T-helper 2 cell treated with Interferon-gamma antibody and Interleukin-4, amounts not matched to agents 5 μg/mL and 100 μg/mL, for 36 hours (primary cell): ENCODE measurements at regions not wholly inside any gene's neighbourhood (a gene's known extent, or its start where the extent isn't known, plus 50 kb on each side); places are given as distances from the start of the nearest gene placed in this dataset.

Experiments used
- DNase-seq: peaks from one replicate; pipeline ENCODE4 v3.0.0; 2021; ENCODE audit warnings: low spot score
- H3K27ac Mint-ChIP-seq: one replicate; pipeline ENCODE4 v1.8.0; 2021; ENCODE audit warnings: mild to moderate bottlenecking, mixed read lengths
- H3K27me3 Mint-ChIP-seq: one replicate; pipeline ENCODE4 v1.8.0; 2021; ENCODE audit warnings: low read depth, mixed read lengths
- H3K36me3 Mint-ChIP-seq: one replicate; pipeline ENCODE4 v1.8.0; 2021; ENCODE audit warnings: low read depth, mixed read lengths
- H3K4me1 Mint-ChIP-seq: one replicate; pipeline ENCODE4 v1.8.0; 2021; ENCODE audit warnings: low read depth, mixed read lengths
- H3K4me3 Mint-ChIP-seq: one replicate; pipeline ENCODE4 v1.8.0; 2022; ENCODE audit warnings: mild to moderate bottlenecking, moderate library complexity, mixed read lengths
- H3K9me3 Mint-ChIP-seq: one replicate; pipeline ENCODE4 v1.8.0; 2021; ENCODE audit warnings: mixed read lengths

DNA sequence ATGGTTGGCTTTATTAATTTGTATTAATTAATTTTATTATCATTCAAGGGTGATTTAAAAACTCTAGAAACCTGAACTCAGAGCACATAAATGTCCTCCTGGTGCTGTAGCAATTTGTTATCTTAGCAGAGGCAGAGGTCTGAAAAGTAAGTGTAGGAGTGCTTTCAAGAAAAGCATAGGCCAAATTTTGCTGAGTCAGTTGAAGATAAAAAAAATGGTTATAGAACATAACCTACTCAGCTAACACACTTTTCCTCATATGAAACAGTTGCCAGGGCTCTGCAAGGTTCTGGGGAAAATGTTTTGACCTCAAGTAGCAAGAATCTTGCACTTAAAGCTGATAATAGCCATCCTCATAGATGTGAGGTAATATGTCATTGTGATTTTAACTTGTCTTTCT lies 53.5 kb upstream of the CHODL start:
- H3K4me3 Mint-ChIP-seq, result no peak overlapping the region
- no peak for DNase-seq
- no peaks in the 10 kb centered on the region for H3K4me1 Mint-ChIP-seq
- no peaks in the 10 kb centered on the region for H3K36me3 Mint-ChIP-seq
- H3K27me3 Mint-ChIP-seq, result no peaks in the 10 kb centered on the region
- H3K9me3 Mint-ChIP-seq, result peaks cover 36% of the 10 kb centered on the region
- H3K27ac Mint-ChIP-seq, result no peak overlapping the region

DNA sequence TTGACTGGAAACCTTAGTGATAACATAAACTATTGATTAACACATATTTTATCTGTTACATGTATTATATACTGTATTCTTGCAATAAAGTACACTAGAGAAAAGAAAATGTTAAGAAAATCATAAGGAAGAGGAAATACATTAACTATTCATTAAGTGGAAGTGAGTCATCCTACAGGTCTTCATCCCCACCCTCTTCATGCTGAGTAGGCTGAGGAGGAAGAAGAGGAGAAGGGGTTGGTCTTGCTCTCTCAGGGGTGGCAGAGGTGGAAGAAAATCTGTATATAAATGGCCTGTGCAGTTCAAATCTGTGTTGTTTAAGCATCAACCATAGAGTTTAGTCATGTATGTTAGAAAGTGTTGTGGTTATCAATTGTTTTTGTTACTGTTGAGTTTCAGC lies 66.1 kb upstream of the CHODL start:
- DNase-seq, result no peak
- H3K27me3 Mint-ChIP-seq, result no peaks in the 10 kb centered on the region
- H3K27ac Mint-ChIP-seq, result no peak overlapping the region
- H3K4me3 Mint-ChIP-seq, result no peak overlapping the region
- H3K9me3 Mint-ChIP-seq, result peaks cover 15% of the 10 kb centered on the region
- no peaks in the 10 kb centered on the region for H3K36me3 Mint-ChIP-seq
- no peaks in the 10 kb centered on the region for H3K4me1 Mint-ChIP-seq

DNA sequence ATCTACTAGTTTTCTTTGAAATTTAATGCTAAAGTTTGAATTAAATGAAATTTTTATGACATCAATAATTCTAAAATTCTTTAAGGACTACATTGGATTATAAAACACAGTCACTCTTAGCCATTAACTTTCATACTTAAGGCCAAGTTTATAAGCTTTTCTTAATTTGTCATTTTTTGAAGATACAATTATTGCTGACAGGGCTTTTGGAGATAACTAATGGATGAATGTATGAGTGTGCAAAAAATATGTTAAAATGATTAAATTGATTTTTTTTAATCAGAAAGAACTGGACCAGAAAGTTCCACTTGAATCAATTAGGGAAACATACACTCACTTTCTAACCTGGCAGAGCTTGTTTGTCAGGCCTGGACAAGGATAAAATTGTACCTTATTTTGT lies 70.3 kb upstream of the CHODL start:
- no peak overlapping the region for H3K4me3 Mint-ChIP-seq
- no peak for DNase-seq
- H3K27ac Mint-ChIP-seq, result no peak overlapping the region
- H3K36me3 Mint-ChIP-seq, result no peaks in the 10 kb centered on the region
- H3K27me3 Mint-ChIP-seq, result no peaks in the 10 kb centered on the region
- no peaks in the 10 kb centered on the region for H3K4me1 Mint-ChIP-seq
- H3K9me3 Mint-ChIP-seq, result peaks cover 26% of the 10 kb centered on the region

DNA sequence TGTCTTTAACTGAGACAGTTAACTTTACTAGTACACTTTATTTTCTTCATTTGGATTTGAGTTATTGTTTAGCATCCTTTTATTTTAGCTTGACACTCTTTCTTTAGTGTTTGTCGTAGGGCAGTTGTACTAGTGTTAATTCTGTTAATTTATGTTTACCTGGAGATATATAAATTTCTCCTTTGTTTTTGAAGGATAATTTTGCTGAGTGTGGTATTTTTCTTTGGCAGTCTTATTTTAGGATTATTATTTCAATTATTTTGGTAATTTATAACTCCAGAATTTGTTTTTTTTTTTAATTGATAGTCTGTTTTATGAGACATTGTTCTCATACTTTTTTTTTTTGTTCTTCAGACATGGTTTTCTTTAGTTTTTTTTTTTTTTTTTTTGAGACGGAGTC lies 73.8 kb upstream of the CHODL start:
- DNase-seq, result no peak
- Mint-ChIP-seq H3K9me3 (peaks cover 16% of the 10 kb centered on the region), H3K36me3 (no peaks in the 10 kb centered on the region), H3K27me3 (no peaks in the 10 kb centered on the region), H3K27ac (no peak overlapping the region), H3K4me3 (no peak overlapping the region), H3K4me1 (no peaks in the 10 kb centered on the region)

DNA sequence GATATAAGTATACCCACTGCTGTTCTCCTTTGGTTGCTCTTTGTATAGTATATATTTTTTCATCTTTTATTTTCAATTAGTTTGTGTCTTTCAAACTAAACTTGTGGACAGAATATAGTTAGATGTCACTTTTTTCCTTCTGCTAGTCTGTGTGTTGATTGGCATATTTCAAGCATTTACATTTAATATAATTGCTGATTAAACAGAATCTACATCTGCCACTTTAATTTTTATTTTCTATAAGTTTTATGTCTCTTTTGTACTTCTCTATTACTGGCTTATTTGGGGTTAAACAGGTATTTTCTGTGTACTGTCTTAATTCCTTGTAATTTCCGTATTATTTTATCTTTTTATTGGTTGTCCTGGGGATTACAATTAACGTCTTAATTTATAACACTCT lies 74.4 kb upstream of the CHODL start:
- H3K27me3 Mint-ChIP-seq, result no peaks in the 10 kb centered on the region
- no peak overlapping the region for H3K27ac Mint-ChIP-seq
- no peak overlapping the region for H3K4me3 Mint-ChIP-seq
- H3K4me1 Mint-ChIP-seq, result no peaks in the 10 kb centered on the region
- peaks cover 16% of the 10 kb centered on the region for H3K9me3 Mint-ChIP-seq
- DNase-seq, result no peak
- H3K36me3 Mint-ChIP-seq, result no peaks in the 10 kb centered on the region

DNA sequence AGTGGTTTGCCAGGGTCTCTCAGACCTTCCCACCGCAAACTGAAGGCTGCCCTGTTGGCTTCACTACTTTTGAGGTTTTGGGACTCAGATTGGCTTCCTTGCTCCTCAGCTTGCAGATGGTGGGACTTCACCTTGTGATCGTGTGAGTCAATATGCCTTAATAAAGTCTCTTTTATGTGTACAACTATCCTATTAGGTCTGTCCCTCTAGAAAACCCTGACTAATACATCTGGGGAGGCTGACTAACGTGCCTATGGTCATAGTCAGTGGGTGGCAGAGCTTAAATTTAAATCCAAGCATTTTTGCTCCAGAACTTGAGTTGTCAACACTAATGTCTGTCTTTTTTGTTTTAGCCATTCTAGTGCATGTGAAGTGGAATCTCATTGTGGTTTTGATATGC lies 76.5 kb upstream of the CHODL start:
- Mint-ChIP-seq H3K36me3 (no peaks in the 10 kb centered on the region), H3K27me3 (no peaks in the 10 kb centered on the region), H3K9me3 (peaks cover 14% of the 10 kb centered on the region), H3K4me1 (no peaks in the 10 kb centered on the region), H3K27ac (no peak overlapping the region), H3K4me3 (no peak overlapping the region)
- DNase-seq, result no peak

DNA sequence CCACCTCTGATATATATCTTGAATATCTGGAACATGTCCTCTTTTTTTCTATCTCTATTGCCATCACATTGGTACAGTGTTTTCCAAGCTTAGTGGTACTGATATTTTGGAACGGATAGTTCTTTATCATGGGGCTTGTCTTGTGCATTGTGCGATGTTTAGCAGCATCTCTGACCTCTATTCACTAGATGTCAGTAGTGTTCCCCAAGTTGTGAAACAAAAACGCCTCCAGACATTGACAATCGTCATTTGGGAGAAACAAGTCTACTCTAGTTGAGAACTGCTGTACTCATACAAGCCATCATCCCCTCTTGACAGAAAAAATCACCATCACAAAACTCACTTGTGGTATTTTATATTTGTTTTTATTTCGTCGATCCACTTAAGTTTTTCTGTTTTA lies 79.7 kb upstream of the CHODL start:
- Mint-ChIP-seq H3K4me3 (no peak overlapping the region), H3K27ac (no peak overlapping the region), H3K4me1 (no peaks in the 10 kb centered on the region), H3K36me3 (no peaks in the 10 kb centered on the region), H3K9me3 (peaks cover 13% of the 10 kb centered on the region), H3K27me3 (no peaks in the 10 kb centered on the region)
- no peak for DNase-seq

DNA sequence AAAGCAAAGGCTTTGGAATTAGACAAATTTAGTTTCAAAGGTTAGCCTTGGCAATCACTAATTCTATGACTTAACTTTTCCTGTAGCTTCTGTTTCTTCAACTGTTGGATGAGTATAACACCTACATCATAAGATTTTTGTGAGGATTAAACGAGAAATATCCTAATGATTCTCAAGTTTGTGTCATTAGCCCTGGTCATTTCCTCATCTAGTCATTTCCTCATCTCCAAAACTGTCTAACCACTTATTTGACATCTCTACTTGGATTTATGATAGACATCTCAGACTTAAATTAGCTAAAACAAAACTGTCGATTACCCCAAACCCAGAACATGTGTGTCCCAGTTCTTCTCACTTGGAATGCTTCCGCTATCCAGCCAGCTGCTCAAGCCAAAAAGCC lies 80.2 kb upstream of the CHODL start:
- DNase-seq, result no peak
- no peak overlapping the region for H3K4me3 Mint-ChIP-seq
- no peaks in the 10 kb centered on the region for H3K4me1 Mint-ChIP-seq
- H3K9me3 Mint-ChIP-seq, result peaks cover 10% of the 10 kb centered on the region
- H3K36me3 Mint-ChIP-seq, result no peaks in the 10 kb centered on the region
- no peak overlapping the region for H3K27ac Mint-ChIP-seq
- no peaks in the 10 kb centered on the region for H3K27me3 Mint-ChIP-seq

DNA sequence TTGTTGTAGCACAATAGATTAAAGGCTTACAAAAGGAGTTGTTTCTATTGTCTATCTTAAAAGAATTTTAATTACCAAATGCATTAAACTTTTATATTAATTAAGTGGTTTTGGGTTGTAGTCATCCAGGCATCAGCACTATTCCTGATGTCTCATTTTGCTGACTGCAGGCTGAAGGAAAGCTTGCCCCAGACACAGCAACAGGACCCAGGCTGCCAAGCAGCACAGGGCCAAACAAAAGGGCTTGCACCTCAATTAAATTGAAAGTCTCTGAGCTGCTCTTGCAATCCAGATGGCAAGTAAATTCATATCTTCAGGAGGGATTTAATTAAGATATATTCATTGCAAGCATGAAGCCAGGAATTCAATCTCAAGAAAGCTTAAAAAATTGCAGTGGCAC lies 80.7 kb upstream of the CHODL start:
- Mint-ChIP-seq H3K4me1 (no peaks in the 10 kb centered on the region), H3K27ac (no peak overlapping the region), H3K36me3 (no peaks in the 10 kb centered on the region), H3K9me3 (peaks cover 12% of the 10 kb centered on the region), H3K27me3 (no peaks in the 10 kb centered on the region), H3K4me3 (no peak overlapping the region)
- no peak for DNase-seq

DNA sequence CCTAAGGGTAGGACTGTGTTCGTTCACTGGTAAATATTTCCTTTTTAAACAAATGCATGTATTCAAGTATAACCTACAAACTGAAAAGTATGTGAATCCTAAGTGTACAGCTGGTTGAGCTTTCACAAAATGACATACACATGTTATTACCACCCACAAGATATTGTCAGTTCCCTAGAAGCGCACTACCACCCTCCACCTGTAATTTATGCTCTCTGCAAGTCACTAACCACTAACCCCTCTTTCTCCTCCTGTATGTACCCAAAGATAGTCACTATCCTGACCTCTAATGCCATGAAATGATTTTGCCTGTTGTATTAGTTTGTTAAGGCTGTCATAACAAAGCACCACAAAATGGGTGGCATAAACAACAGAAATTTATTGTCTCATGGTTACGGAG lies 82.8 kb upstream of the CHODL start:
- peaks cover 14% of the 10 kb centered on the region for H3K9me3 Mint-ChIP-seq

DNA sequence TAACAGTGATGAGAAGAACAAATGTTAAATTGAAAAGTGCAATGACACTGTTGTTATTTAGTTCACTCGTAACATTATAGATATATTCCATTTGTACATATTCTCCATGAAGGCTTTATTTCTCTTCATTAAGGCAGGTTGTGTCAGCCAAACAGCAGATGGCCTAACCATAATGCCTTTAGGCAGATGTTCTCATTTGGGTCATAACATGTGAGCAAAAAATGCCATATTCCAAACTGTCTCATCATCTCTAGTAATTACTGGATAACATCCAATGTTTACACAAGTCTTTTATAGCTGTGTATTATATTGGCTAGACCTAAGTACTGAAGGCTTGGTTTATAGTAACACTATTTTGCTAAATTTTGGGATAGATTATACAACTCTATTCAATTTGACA lies 87.2 kb upstream of the CHODL start:
- no peaks in the 10 kb centered on the region for H3K27me3 Mint-ChIP-seq
- no peak for DNase-seq
- H3K9me3 Mint-ChIP-seq, result peaks cover 18% of the 10 kb centered on the region
- H3K4me1 Mint-ChIP-seq, result peaks cover 2% of the 10 kb centered on the region
- H3K4me3 Mint-ChIP-seq, result no peak overlapping the region
- H3K36me3 Mint-ChIP-seq, result no peaks in the 10 kb centered on the region
- H3K27ac Mint-ChIP-seq, result no peak overlapping the region

More for the DNA sequence above, 82.8 kb upstream of the CHODL start:
- Mint-ChIP-seq H3K27me3 (no peaks in the 10 kb centered on the region), H3K4me1 (no peaks in the 10 kb centered on the region), H3K36me3 (no peaks in the 10 kb centered on the region), H3K4me3 (no peak overlapping the region), H3K27ac (no peak overlapping the region)
- no peak for DNase-seq

DNA sequence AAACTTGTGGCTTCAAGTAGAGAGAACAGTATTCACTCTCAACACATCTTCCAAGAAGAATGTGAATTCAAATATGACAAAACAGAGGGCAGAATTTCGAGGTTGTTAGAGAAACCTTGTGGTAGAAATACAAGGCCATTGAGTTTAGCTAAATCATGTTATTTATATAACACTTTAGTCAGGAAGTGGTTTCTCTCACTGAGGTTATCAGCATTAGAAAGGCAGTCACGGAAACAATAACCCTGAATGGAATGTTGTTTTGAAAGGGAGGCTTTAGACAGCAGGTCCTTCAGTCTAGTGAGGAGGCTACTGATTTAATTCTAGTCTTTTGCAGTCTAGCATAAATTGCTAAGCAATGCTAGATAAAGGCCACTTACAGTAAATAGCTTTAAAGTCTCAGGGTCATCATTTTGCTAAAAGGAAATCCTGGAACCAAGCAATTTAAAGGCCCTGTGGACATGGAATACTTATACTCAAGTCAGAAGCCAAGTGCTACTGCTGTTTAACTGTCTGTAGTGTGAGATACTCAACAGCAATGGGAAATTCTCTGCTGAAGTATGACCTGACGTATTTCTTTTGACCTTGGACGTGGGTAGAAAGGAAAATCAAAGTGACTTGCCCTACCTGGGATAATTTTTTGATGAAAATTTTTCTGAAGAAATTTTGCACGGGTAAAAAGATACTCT lies 89.0 kb upstream of the CHODL start:
- no peaks in the 10 kb centered on the region for H3K27me3 Mint-ChIP-seq
- no peak overlapping the region for H3K4me3 Mint-ChIP-seq
- DNase-seq, result no peak
- peaks cover 2% of the 10 kb centered on the region for H3K4me1 Mint-ChIP-seq
- H3K36me3 Mint-ChIP-seq, result no peaks in the 10 kb centered on the region
- H3K9me3 Mint-ChIP-seq, result peaks cover 10% of the 10 kb centered on the region
- no peak overlapping the region for H3K27ac Mint-ChIP-seq

DNA sequence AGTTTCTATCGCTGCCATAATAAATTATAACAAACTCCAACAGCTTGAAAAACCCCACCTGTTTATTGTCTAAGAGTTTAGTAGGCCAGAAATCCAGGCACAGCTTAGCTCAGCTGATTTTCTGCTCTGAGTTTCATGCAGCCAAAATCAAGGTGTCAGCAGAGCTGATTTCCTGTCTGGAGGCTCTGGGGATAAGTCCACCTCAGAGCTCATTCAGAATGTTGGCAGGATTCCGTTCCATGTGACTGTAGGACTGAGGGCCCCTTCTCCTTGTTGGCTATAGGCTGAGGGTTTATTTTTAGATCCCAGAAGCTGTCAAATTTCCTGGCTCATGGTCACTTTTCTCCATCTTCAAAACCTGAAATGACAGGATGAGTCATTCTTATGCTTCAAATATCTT lies 91.6 kb upstream of the CHODL start:
- DNase-seq, result no peak
- H3K4me1 Mint-ChIP-seq, result peaks cover 2% of the 10 kb centered on the region
- H3K4me3 Mint-ChIP-seq, result no peak overlapping the region
- H3K27me3 Mint-ChIP-seq, result no peaks in the 10 kb centered on the region
- peaks cover 8% of the 10 kb centered on the region for H3K9me3 Mint-ChIP-seq
- no peak overlapping the region for H3K27ac Mint-ChIP-seq
- no peaks in the 10 kb centered on the region for H3K36me3 Mint-ChIP-seq

DNA sequence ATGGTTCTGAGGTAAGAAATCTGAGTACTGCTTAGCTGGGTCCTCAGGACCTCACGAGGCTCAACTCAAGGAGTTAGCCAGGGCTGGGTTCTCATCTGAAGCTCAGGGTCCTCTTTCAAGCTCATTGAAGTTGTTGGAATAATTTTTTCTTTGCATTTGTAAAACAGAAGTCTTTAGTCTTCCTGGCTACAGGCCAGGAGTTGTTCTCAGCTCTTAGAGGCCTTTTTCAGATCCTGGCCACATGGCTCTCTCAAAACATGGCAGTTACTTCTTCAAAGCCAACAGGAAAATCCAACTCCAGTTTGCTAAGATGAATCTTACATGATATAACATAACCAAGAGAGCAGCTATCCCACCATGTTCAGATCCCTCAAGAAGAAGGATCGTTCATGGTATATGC lies 92.3 kb upstream of the CHODL start:
- Mint-ChIP-seq H3K4me1 (peaks cover 2% of the 10 kb centered on the region), H3K27ac (no peak overlapping the region), H3K9me3 (peaks cover 12% of the 10 kb centered on the region), H3K27me3 (no peaks in the 10 kb centered on the region), H3K36me3 (no peaks in the 10 kb centered on the region), H3K4me3 (no peak overlapping the region)
- DNase-seq, result no peak

DNA sequence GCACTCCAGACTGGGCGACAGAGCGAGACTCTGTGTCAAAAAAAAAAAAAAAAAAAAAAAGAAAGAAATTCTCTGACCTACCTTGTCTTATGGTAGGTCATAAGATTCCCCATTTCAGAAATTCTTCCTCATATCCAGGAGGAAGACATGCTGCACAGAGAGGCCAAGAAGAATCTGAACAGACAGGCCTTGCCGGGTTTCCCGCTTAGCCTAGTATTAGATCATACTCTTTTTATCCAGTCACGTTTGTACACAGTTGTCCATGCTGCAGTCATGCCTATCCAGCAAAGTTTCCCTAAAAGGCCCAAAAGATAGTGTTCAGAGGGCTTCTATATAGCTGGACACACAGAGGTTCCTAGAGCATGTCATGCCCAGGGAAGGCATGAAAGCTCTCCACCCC lies 93.6 kb upstream of the CHODL start:
- H3K4me1 Mint-ChIP-seq, result peaks cover 2% of the 10 kb centered on the region
- H3K27me3 Mint-ChIP-seq, result no peaks in the 10 kb centered on the region
- H3K36me3 Mint-ChIP-seq, result no peaks in the 10 kb centered on the region
- H3K9me3 Mint-ChIP-seq, result peaks cover 24% of the 10 kb centered on the region
- H3K27ac Mint-ChIP-seq, result no peak overlapping the region
- no peak for DNase-seq
- no peak overlapping the region for H3K4me3 Mint-ChIP-seq
